Transverse colon (tissue), 4 donors: ENCODE measurements at regions not wholly inside any gene's neighbourhood (a gene's known extent, or its start where the extent isn't known, plus 50 kb on each side); places are given as distances from the start of the nearest gene placed in this dataset.

Experiments used
- DNase-seq: peaks from one replicate; pipeline ENCODE4 v3.0.0-alpha.2; 2019
- H3K27ac ChIP-seq, 4 donors: fragments of 200-600 bp; sonication (generic); 2 replicates each; pipeline ENCODE4 v1.5.1; 2016 to 2018; ENCODE audit warnings: inconsistent platforms in 4 of 4
- H3K27me3 ChIP-seq: fragments of 200-600 bp; sonication (generic); 2 replicates; pipeline ENCODE4 v1.5.1; 2017; ENCODE audit warnings: inconsistent platforms
- H3K36me3 ChIP-seq, 4 donors: fragments of 200-600 bp; sonication (generic); 2 replicates each; pipeline ENCODE4 v1.5.1; 2017 to 2019; ENCODE audit warnings: inconsistent platforms in 4 of 4
- H3K4me1 ChIP-seq, 4 donors: fragments of 200-600 bp; sonication (generic); 2 replicates each; pipeline ENCODE4 v1.5.1; 2017 to 2020; ENCODE audit warnings: inconsistent platforms in 4 of 4
- H3K4me3 ChIP-seq, 4 donors: fragments of 200-600 bp; sonication (generic); 1 replicate in 1 of 4; 2 replicates in 3 of 4; pipeline versions ENCODE4 v1.5.1 to v1.6.1; 2017 to 2019; ENCODE audit warnings: inconsistent platforms in 4 of 4
- H3K9me3 ChIP-seq, 2 donors: fragments of 200-600 bp; sonication (generic); 2 replicates each; pipeline ENCODE4 v1.5.1; 2017 to 2019; ENCODE audit warnings: inconsistent platforms in 2 of 2
- CTCF ChIP-seq, 5 experiments: fragments of 200-600 bp in 3 of 5; fragments of 450-650 bp in 2 of 5; sonication (generic) in 3 of 5; IDR thresholded peaks; 1 replicate in 2 of 5; 2 replicates in 3 of 5; pipeline ENCODE4 v1.5.1; 2016 to 2017; ENCODE audit warnings: antibody characterized with exemption in 5 of 5, inconsistent platforms in 3 of 5, mild to moderate bottlenecking in 2 of 5, moderate library complexity in 1 of 5
- EP300 ChIP-seq: sonication (generic); formaldehyde crosslinking; IDR thresholded peaks from one replicate; pipeline ENCODE4 v1.6.1; 2017; ENCODE audit warnings: antibody characterized with exemption, low read depth
- POLR2A ChIP-seq: fragments of 450-650 bp; IDR thresholded peaks from one replicate; pipeline ENCODE4 v1.6.1; 2016; ENCODE audit warnings: antibody characterized with exemption, mild to moderate bottlenecking, moderate library complexity
- POLR2AphosphoS5 ChIP-seq, 3 donors: sonication (generic); formaldehyde crosslinking; IDR thresholded peaks; one replicate each; pipeline ENCODE4 v1.6.1; 2016; ENCODE audit warnings: antibody characterized with exemption in 3 of 3
- WGBS, 2 donors: methylation state at CpG; one replicate each; pipeline ENCODE4 v1.1.5; 2018; ENCODE audit warnings: low coverage in 1 of 2; 5-methylcytosine and 5-hydroxymethylcytosine counted together
- in situ Hi-C, 4 donors: fragments of 200-750 bp; cut with MboI; loops; one replicate each; pipeline versions ENCODE4 v1.15.0 to v1.15.1; 2017; ENCODE audit warnings: low sequenced_read_pairs in 3 of 4, low pct_ligation_motif_present in 1 of 4, low pct_unique_long_range_greater_than_20kb in 1 of 4
- intact Hi-C: fragments of 100-400 bp; cut with DNase I; formaldehyde crosslinking; loops from one replicate; pipeline ENCODE4 v1.15.1; 2023; ENCODE audit warnings: low total_unique reads

- WGBS, 2 donors: 57 to 67% methylated on average over 3 of the region's 3 CpGs
- no peak for DNase-seq
- Histone ChIP-seq H3K36me3 (no peaks in the 10 kb centered on the region), H3K27ac (no peak overlapping the region), H3K4me1 (peaks cover 0 to 5% (median 0%) of the 10 kb centered on the region in 4 donors), H3K27me3 (no peaks in the 10 kb centered on the region), H3K4me3 (no peak overlapping the region), H3K9me3 (no peaks in the 10 kb centered on the region)
- TF ChIP-seq CTCF (IDR thresholded peaks at IDR 0.05): no peak
- no peak for TF ChIP-seq POLR2AphosphoS5 (IDR thresholded peaks at IDR 0.05)
- no peak for TF ChIP-seq POLR2A
- no peak for TF ChIP-seq EP300
- in situ Hi-C loops (no loop called here), intact Hi-C loops (no loop called here)
Observed at GRCh38 chr13:40379196-40379595, 287.2 kb downstream of the FOXO1 start.

- Histone ChIP-seq H3K9me3 (no peaks in the 10 kb centered on the region), H3K4me3 (no peak overlapping the region), H3K4me1 (peaks cover 0 to 5% (median 0%) of the 10 kb centered on the region in 4 donors), H3K27me3 (no peaks in the 10 kb centered on the region), H3K27ac (no peak overlapping the region), H3K36me3 (no peaks in the 10 kb centered on the region)
- in situ Hi-C loops: no loop called here
- no peak for TF ChIP-seq EP300
- no peak for TF ChIP-seq POLR2AphosphoS5 (IDR thresholded peaks at IDR 0.05)
- no peak for TF ChIP-seq POLR2A
- TF ChIP-seq CTCF (IDR thresholded peaks at IDR 0.05): no peak
- intact Hi-C loops: no loop called here
- 72 to 86% methylated on average over 6 to 10 of the region's 10 CpGs for WGBS, 2 donors
- no peak for DNase-seq
Observed at GRCh38 chr13:40379794-40380578, 286.5 kb downstream of the FOXO1 start.

- TF ChIP-seq CTCF (IDR thresholded peaks at IDR 0.05) (no peak), POLR2AphosphoS5 (IDR thresholded peaks at IDR 0.05) (no peak), POLR2A (no peak), EP300 (no peak)
- H3K36me3 ChIP-seq: no peaks in the 10 kb centered on the region
- in situ Hi-C loops: no loop called here
- H3K4me3 ChIP-seq: no peak overlapping the region
- H3K27me3 ChIP-seq: no peaks in the 10 kb centered on the region
- no peak overlapping the region for H3K27ac ChIP-seq
- 96 to 97% methylated on average over 7 to 27 of the region's 27 CpGs for WGBS, 2 donors
- intact Hi-C loops: no loop called here
- DNase-seq: no peak
- H3K9me3 ChIP-seq: no peaks in the 10 kb centered on the region
- peaks cover 0 to 4% (median 0%) of the 10 kb centered on the region in 4 donors for H3K4me1 ChIP-seq
Observed at GRCh38 chr13:40381935-40382764, 284.3 kb downstream of the FOXO1 start.

GRCh38 chr13:40383132-40383531 is 283.3 kb downstream of the FOXO1 start:
- no peaks in the 10 kb centered on the region for H3K4me1 ChIP-seq
- no peaks in the 10 kb centered on the region for H3K9me3 ChIP-seq
- H3K4me3 ChIP-seq: no peak overlapping the region
- intact Hi-C loops: no loop called here
- H3K27me3 ChIP-seq: no peaks in the 10 kb centered on the region
- H3K36me3 ChIP-seq: no peaks in the 10 kb centered on the region
- 75% methylated on average over 7 of the region's 7 CpGs; no CpG with 5 or more reads in 1 of the 2 donors for WGBS, 2 donors
- no peak overlapping the region for H3K27ac ChIP-seq
- in situ Hi-C loops: no loop called here
- DNase-seq: no peak
- TF ChIP-seq POLR2AphosphoS5 (IDR thresholded peaks at IDR 0.05) (no peak), EP300 (no peak), CTCF (IDR thresholded peaks at IDR 0.05) (no peak), POLR2A (no peak)
